Mucosa of rectum (tissue), 2 donors: ENCODE measurements at regions not wholly inside any gene's neighbourhood (a gene's known extent, or its start where the extent isn't known, plus 50 kb on each side); places are given as distances from the start of the nearest gene placed in this dataset.

Experiments used
- H3K27ac ChIP-seq, 2 donors: one replicate each; pipeline ENCODE4 v1.7.0; 2013; ENCODE audit warnings: inconsistent platforms in 2 of 2, low read depth in 2 of 2, low read length in 2 of 2
- H3K27me3 ChIP-seq, 2 donors: one replicate each; pipeline ENCODE4 v1.7.0; 2013; ENCODE audit warnings: low read length in 2 of 2; ENCODE audit not compliant: control insufficient read depth in 2 of 2, insufficient read depth in 2 of 2
- H3K36me3 ChIP-seq, 2 donors: one replicate each; pipeline ENCODE4 v1.7.0; 2013; ENCODE audit warnings: low read length in 2 of 2; ENCODE audit not compliant: control insufficient read depth in 2 of 2, insufficient read depth in 2 of 2
- H3K4me1 ChIP-seq, 2 donors: one replicate each; pipeline ENCODE4 v1.7.0; 2013; ENCODE audit warnings: low read length in 2 of 2, mild to moderate bottlenecking in 1 of 2; ENCODE audit not compliant: control insufficient read depth in 2 of 2, insufficient read depth in 2 of 2
- H3K4me3 ChIP-seq, 2 donors: one replicate each; pipeline ENCODE4 v1.7.0; 2013; ENCODE audit warnings: low read length in 2 of 2
- H3K9ac ChIP-seq, 2 donors: one replicate each; pipeline ENCODE4 v1.7.0; 2013; ENCODE audit warnings: low read length in 2 of 2, low read depth in 1 of 2, mild to moderate bottlenecking in 1 of 2
- H3K9me3 ChIP-seq, 2 donors: one replicate each; pipeline ENCODE4 v1.7.0; 2013; ENCODE audit warnings: low read length in 2 of 2; ENCODE audit not compliant: control insufficient read depth in 2 of 2
- donor health status: healthy.
- donor health status: Normal muscosa, but diverticular disease.

DNA sequence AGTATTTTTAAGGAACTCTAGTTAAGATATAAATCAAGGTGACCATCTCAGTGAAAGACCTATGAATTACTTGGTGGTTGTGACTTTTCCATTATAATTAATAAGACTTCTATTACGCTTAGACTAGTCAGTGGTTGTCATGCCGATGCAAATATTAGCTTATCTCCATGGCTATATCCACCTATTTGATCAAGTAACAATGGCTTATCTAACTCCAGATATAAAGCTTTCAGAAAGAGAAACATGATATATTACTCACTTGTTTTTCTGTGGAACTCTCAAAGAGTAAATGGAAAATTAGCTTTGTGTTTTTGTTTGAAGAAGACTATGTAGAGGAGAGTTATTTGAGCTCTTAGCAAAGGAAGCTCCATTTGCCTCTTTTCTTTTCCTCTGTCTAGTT is 323.8 kb upstream of the DCN start:
- no peaks in the 10 kb centered on the region for H3K36me3 ChIP-seq
- no peak overlapping the region for H3K27ac ChIP-seq
- H3K9ac ChIP-seq, result no peak overlapping the region
- no peak overlapping the region for H3K4me3 ChIP-seq
- no peaks in the 10 kb centered on the region for H3K4me1 ChIP-seq
- H3K9me3 ChIP-seq, result no peaks in the 10 kb centered on the region
- H3K27me3 ChIP-seq, result no peaks in the 10 kb centered on the region

DNA sequence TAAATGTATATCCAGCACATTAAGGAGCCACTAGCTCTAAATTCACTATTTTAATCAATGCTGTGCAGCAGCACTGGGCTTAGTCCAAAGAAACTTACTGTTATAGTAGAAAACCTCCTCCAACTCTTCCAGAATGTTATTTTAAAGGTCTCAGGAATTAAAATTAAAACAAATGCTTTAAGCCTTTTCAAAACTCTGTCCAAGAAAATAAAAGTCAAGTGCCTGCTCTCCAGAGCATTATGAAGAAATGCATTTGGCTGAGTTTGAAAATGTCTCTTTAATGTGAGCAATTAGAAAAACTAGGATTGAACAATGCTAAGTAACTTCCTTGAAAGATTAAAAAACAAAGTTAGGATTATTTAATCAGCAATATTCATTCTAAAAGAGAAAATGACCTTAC is 322.4 kb upstream of the DCN start:
- Histone ChIP-seq H3K27me3 (no peaks in the 10 kb centered on the region), H3K9me3 (no peaks in the 10 kb centered on the region), H3K36me3 (no peaks in the 10 kb centered on the region), H3K4me3 (no peak overlapping the region), H3K9ac (no peak overlapping the region), H3K27ac (no peak overlapping the region), H3K4me1 (no peaks in the 10 kb centered on the region)

DNA sequence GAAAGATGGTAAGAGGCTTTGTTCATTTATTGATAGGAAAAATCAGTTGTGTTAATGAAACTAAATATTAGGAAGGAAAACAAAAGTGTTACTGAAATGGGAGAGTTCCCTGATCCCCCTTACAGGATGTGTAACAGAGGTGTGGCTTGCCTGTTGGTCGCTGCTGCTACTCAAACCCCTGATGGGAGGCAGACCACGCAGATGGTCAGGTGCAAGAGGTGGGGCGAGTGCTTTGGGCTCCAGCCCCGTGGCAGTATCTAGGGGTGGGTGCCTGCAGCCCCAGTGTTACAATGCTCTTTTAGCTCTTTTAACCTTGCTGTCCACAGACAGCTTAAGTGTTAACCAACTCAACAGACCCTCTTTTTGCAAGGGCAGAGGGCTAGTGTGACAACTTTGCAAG is 319.6 kb upstream of the DCN start:
- Histone ChIP-seq H3K27ac (no peak overlapping the region), H3K4me1 (no peaks in the 10 kb centered on the region), H3K4me3 (no peak overlapping the region), H3K9me3 (no peaks in the 10 kb centered on the region), H3K36me3 (no peaks in the 10 kb centered on the region), H3K9ac (no peak overlapping the region), H3K27me3 (no peaks in the 10 kb centered on the region)

DNA sequence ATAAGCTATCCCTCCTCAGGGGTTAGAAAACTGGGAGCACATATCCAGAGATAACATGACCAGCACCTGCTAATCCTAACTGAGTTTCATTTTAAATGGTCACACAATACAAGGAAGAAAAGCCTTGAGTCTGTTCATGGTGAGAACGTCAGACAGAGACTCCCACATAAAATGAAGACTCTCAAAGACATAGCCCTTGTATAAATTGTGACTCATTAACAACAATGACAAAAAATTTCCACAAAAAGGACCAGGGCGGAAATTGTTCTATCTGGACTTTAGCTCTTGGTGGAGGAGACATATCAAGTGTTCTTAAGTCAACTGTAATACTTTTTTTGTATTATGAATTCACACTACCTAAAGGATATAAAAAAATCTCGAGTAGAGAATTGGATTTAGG is 313.7 kb upstream of the DCN start:
- Histone ChIP-seq H3K4me1 (peaks cover 0 to 4% of the 10 kb centered on the region in 2 donors), H3K9me3 (no peaks in the 10 kb centered on the region)

DNA sequence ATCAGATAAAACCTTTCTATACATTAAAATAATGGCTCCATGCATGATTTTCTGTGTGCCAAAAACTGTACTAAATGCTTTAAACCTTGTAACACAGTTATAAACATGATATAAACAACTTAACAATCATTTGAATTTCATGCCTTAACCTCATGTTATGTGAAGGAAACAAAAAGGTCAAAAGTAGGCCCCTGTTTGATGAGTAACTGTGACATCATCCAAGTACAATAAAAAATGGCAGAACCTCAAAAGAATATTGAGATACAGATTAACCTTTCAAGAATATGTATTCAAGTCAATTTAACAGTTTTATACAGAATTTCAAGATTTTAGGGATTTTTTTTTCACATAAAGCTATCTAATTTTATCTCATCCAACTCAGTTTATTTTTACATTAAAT is 310.7 kb upstream of the DCN start:
- peaks cover 0 to 4% of the 10 kb centered on the region in 2 donors for H3K4me1 ChIP-seq
- no peak overlapping the region for H3K4me3 ChIP-seq
- H3K9ac ChIP-seq, result no peak overlapping the region
- peak overlapping the region in 1 of 2 donors; percentile 75 for H3K27ac ChIP-seq
- no peaks in the 10 kb centered on the region for H3K9me3 ChIP-seq
- H3K27me3 ChIP-seq, result no peaks in the 10 kb centered on the region
- H3K36me3 ChIP-seq, result no peaks in the 10 kb centered on the region

More for the DNA sequence above, 313.7 kb upstream of the DCN start:
- Histone ChIP-seq H3K27me3 (no peaks in the 10 kb centered on the region), H3K4me3 (no peak overlapping the region), H3K36me3 (no peaks in the 10 kb centered on the region), H3K9ac (no peak overlapping the region), H3K27ac (no peak overlapping the region)

DNA sequence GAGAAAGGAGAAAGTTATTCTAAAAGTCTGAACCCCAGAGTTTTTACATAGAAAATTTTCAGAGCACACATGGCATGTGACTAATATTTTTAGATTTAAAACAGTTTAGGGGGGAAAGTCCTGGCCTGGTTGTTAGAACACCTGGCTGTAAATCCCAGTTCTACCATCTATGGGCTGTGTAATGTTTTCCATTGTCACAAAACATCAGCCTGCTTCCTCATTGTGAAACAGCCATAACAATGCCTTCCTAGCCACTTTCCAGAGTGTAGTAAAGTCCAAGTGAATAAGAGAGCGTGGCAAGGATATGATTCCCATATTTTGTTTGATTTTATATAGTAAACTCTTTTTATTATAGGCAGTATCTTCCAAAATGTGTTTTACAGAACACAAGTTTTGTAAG is 310.0 kb upstream of the DCN start:
- H3K4me3 ChIP-seq, result no peak overlapping the region
- H3K9ac ChIP-seq, result no peak overlapping the region
- H3K27me3 ChIP-seq, result no peaks in the 10 kb centered on the region
- peaks cover 0 to 4% of the 10 kb centered on the region in 2 donors for H3K4me1 ChIP-seq
- H3K27ac ChIP-seq, result peak overlapping the region; percentile 44 to 75
- H3K36me3 ChIP-seq, result no peaks in the 10 kb centered on the region
- H3K9me3 ChIP-seq, result no peaks in the 10 kb centered on the region

DNA sequence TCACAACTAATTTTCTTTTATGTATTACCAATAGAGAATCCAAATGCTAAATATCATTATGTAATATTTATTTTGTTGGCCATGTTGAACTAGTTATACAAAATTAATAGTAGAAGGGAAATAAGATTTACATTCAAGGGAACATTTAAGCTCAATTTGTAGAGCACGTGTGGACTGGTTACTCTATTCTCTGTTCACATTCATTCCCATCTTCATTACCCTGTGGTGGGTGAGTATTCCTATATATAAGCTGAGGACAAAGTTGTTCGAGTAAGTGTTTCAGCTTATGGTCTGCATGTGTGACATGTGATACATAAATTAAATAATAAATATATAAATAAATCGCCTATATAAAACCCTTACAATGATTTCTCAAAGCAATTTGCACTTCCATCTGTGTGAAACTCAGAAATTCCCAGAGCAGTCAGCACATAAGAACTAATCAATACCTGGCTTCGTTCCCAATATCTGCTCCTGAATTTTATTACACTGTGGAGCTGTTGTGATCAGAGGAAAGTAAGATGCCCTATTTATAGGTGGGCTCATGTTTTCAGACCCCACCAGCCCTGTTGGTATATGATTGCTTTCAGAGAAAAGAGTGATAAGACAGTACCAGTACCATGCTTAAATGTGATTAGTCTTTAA is 308.2 kb upstream of the DCN start:
- Histone ChIP-seq H3K9ac (no peak overlapping the region), H3K27ac (no peak overlapping the region), H3K4me1 (peaks cover 0 to 4% of the 10 kb centered on the region in 2 donors), H3K27me3 (no peaks in the 10 kb centered on the region), H3K9me3 (no peaks in the 10 kb centered on the region), H3K4me3 (no peak overlapping the region), H3K36me3 (no peaks in the 10 kb centered on the region)

DNA sequence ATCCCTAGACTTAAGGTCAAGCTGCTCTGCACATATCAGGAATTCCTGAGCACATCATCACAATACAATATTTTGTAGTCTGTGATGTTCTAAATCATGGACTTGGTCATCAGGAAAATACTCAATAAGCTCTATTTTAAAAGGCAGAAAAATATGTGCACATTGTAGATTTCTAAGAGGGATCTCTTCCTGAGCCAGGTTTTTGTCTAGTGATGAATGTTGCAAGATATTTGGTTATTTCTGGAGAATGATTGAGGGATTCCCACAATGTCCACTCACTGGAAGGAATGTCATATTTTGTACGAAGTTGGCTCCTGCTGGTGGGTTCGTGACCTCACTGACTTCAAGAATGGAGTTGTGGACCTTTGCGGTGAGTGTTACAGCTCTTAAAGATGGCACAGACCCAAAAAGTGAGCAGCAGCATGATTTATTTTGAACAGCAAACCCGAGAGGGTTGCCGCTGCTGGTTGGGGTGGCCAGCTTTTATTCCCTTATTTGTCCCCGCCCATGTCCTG is 300.9 kb upstream of the DCN start:
- Histone ChIP-seq H3K36me3 (no peaks in the 10 kb centered on the region), H3K4me1 (no peaks in the 10 kb centered on the region), H3K9me3 (no peaks in the 10 kb centered on the region)

DNA sequence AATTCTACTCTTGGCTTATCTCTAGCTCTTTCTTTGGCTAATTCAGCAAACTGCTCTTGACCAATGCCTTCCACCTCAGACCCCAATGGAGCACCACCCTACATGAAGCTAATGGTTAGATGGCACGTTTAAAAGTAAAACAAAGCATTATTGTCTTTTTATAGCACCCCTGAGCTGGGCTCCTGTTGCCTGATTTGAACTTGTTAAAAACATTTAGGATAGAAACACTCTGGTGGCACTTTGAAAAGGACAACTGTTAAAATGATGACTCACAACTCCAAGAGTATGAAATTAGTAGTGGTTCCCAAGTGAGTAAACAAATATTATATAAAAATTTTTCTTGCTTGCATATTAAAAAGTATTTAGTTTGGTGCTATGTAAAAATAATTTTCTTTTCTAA is 299.6 kb upstream of the DCN start:
- Histone ChIP-seq H3K36me3 (no peaks in the 10 kb centered on the region), H3K27me3 (no peaks in the 10 kb centered on the region), H3K4me3 (no peak overlapping the region), H3K9me3 (no peaks in the 10 kb centered on the region), H3K4me1 (no peaks in the 10 kb centered on the region), H3K27ac (no peak overlapping the region), H3K9ac (no peak overlapping the region)

More for the DNA sequence above, 300.9 kb upstream of the DCN start:
- no peak overlapping the region for H3K9ac ChIP-seq
- H3K4me3 ChIP-seq, result no peak overlapping the region
- H3K27me3 ChIP-seq, result no peaks in the 10 kb centered on the region
- no peak overlapping the region for H3K27ac ChIP-seq

DNA sequence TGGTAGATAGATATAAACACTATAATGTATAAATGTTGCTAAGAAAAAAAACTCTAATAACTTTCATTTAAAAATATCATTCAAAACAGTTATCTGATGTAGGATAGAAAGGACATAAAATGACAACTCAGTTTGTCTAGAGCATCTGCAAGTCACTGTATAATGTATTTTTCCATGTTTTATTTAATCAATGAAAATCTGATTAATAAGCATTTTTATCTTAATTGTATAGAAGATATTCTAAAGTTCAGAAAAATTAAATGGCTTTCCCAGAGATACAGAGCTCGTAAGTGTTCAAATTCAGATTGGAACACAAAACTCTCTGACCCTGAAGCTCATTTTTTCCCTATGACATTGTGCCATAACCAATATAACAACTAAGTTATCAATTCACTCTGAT is 295.9 kb upstream of the DCN start:
- Histone ChIP-seq H3K4me3 (no peak overlapping the region), H3K4me1 (no peaks in the 10 kb centered on the region), H3K9me3 (no peaks in the 10 kb centered on the region), H3K36me3 (no peaks in the 10 kb centered on the region), H3K27ac (no peak overlapping the region), H3K9ac (no peak overlapping the region), H3K27me3 (no peaks in the 10 kb centered on the region)
